ENCODE measurements at regions not wholly inside any gene's neighbourhood (a gene's known extent, or its start where the extent isn't known, plus 50 kb on each side); places are given as distances from the start of the nearest gene placed in this dataset.

DNA sequence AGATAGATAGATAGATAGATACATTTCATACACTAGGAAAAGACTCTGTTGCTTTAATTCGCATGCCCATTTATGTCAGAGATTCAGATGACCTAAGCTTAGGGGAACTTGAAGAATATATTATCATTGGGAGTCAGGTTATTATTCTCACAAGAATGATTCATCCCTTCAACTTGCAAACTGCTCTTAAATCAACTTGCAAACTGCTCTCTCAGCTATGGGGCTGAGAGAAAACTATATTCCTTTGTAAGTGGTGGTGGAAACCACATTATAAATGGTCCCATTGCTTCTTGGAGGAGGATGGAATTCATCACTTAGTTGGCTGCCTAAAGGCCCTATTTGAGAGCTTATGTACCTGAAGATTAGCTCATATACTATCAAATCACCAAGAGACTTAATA is 160.9 kb upstream of the STAC start:
- no peak overlapping the region for H3K4me3 ChIP-seq (ENCODE audit: low read depth, low read length)
- TF ChIP-seq POLR2A (IDR thresholded peaks at IDR 0.05; ENCODE audit: extremely low read depth, insufficient read length) (no peak), MAX (IDR thresholded peaks at IDR 0.05; ENCODE audit: low read depth, low read length) (no peak), MYC (IDR thresholded peaks at IDR 0.05; ENCODE audit: low read depth, low read length) (no peak)
- TF ChIP-seq, protein P1, sequence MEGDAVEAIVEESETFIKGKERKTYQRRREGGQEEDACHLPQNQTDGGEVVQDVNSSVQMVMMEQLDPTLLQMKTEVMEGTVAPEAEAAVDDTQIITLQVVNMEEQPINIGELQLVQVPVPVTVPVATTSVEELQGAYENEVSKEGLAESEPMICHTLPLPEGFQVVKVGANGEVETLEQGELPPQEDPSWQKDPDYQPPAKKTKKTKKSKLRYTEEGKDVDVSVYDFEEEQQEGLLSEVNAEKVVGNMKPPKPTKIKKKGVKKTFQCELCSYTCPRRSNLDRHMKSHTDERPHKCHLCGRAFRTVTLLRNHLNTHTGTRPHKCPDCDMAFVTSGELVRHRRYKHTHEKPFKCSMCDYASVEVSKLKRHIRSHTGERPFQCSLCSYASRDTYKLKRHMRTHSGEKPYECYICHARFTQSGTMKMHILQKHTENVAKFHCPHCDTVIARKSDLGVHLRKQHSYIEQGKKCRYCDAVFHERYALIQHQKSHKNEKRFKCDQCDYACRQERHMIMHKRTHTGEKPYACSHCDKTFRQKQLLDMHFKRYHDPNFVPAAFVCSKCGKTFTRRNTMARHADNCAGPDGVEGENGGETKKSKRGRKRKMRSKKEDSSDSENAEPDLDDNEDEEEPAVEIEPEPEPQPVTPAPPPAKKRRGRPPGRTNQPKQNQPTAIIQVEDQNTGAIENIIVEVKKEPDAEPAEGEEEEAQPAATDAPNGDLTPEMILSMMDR (IDR thresholded peaks at IDR 0.05; ENCODE audit: low read depth, low read length), result no peak
- no peak for DNase-seq (ENCODE audit: low read depth)

DNA sequence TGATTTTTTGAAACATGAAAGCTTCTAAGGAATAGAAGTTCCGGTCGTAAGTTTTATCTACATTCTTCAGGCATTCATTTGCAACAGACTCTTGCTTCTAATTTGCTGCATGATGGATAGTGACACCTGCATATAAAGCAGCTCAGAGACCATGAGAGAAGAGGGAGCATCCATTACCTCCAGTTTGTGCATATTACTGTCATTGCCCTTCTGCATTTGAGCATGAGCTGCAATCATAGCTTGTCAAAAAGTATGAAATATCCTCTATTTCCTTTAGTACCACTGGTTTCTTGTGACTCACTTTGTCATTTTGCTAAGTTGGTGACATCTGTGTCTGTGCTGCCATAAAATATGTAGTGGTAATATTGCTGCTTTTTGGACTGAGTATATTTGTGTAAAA is 160.1 kb upstream of the STAC start:
- H3K4me3 ChIP-seq (ENCODE audit: low read depth, low read length), result no peak overlapping the region
- TF ChIP-seq POLR2A (IDR thresholded peaks at IDR 0.05; ENCODE audit: extremely low read depth, insufficient read length) (no peak), MYC (IDR thresholded peaks at IDR 0.05; ENCODE audit: low read depth, low read length) (no peak), MAX (IDR thresholded peaks at IDR 0.05; ENCODE audit: low read depth, low read length) (no peak)
- TF ChIP-seq, protein P1 (IDR thresholded peaks at IDR 0.05; ENCODE audit: low read depth, low read length), result no peak
- no peak for DNase-seq (ENCODE audit: low read depth)

DNA sequence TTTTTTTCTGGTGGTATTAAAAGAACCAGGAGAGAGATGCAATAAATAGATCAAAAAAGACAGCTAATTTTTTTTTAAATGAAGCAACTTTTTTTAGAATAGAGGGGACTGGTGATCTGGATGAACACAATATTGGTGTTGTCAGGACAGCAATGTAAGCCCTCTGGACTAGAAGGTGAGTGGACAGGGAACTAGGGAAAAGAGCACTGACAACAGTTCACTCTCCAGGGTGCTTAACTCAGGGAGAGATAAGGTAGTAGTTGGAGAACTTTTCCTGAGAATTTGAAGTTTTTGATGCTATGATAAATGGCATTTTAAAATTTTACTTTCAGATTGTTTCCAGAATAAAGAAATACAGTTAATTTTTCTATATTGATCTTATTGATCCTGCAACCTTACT is 158.3 kb upstream of the STAC start:
- no peak for DNase-seq (ENCODE audit: low read depth)
- TF ChIP-seq, protein P1 (IDR thresholded peaks at IDR 0.05; ENCODE audit: low read depth, low read length), result no peak
- TF ChIP-seq MAX (IDR thresholded peaks at IDR 0.05; ENCODE audit: low read depth, low read length) (no peak), MYC (IDR thresholded peaks at IDR 0.05; ENCODE audit: low read depth, low read length) (no peak), POLR2A (IDR thresholded peaks at IDR 0.05; ENCODE audit: extremely low read depth, insufficient read length) (no peak)
- no peak overlapping the region for H3K4me3 ChIP-seq (ENCODE audit: low read depth, low read length)

GRCh38 chr3:36227980-36228379 is 152.3 kb upstream of the STAC start:
- no peak for DNase-seq (ENCODE audit: low read depth)
- H3K4me3 ChIP-seq (ENCODE audit: low read depth, low read length), result no peak overlapping the region
- no peak for TF ChIP-seq MAX (IDR thresholded peaks at IDR 0.05; ENCODE audit: low read depth, low read length)

DNA sequence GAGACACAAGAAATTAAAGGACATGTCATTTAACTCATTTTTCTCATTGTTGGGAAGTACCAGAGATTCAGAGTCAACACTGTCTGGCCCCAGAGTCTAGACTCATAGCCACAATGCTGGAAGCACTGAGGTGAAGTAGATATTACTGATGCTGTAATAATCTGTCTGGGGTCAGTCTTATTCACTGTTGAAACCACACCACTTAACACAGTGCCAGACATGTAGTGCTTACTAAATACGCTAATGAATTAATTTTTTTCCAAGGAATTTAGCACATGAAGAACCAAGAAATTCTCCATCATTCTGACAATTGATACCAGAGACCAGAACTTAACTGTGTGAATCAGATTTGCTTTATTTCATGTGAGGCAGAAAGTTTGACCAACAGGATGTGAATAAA is 150.8 kb upstream of the STAC start:
- DNase-seq (ENCODE audit: low read depth), result no peak
- no peak overlapping the region for H3K4me3 ChIP-seq (ENCODE audit: low read depth, low read length)
- TF ChIP-seq MAX (IDR thresholded peaks at IDR 0.05; ENCODE audit: low read depth, low read length), result no peak
- TF ChIP-seq, protein P1 (IDR thresholded peaks at IDR 0.05; ENCODE audit: low read depth, low read length), result no peak

DNA sequence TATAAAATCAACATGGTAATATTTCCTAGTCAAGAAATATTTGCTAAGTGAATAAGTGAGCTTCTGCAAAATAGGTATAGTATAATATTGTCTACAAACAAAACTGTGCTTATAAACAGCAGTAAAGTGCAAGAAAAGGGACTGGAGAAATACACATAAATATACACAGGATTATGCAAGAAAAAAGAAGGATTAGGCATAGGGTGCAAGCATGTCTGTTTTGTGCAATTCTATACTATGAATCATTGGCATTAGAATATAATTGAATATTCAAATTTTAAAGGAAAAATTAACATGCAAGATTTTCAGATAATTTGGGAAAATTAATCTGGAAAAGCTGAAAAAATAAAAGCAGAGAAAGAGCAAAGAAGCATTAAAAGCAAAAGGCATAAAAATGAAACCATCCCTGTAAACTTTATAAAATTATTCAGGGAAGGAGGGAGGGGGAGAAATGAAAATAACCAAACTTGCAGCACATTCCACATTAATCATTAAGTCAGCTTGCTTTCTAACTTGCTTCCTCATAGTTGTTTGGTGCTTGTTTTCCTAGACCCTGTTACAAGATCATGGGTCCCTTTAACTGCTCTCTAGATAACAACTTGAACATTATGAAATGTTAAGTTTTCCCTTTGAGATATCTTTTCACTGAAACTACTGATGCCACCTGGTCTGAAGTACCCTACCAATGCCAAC is 147.4 kb upstream of the STAC start:
- no peak for DNase-seq (ENCODE audit: low read depth)
- no peak for TF ChIP-seq MAX (IDR thresholded peaks at IDR 0.05; ENCODE audit: low read depth, low read length)
- TF ChIP-seq POLR2A (IDR thresholded peaks at IDR 0.05; ENCODE audit: extremely low read depth, insufficient read length), result no peak
- TF ChIP-seq MYC (IDR thresholded peaks at IDR 0.05; ENCODE audit: low read depth, low read length), result no peak
- TF ChIP-seq, protein P1 (IDR thresholded peaks at IDR 0.05; ENCODE audit: low read depth, low read length), result no peak
- no peak overlapping the region for H3K4me3 ChIP-seq (ENCODE audit: low read depth, low read length)
